ENCODE measurements at regions not wholly inside any gene's neighbourhood (a gene's known extent, or its start where the extent isn't known, plus 50 kb on each side); places are given as distances from the start of the nearest gene placed in this dataset.

- TF ChIP-seq CTCF (IDR thresholded peaks at IDR 0.05) (no peak), POLR2A (IDR thresholded peaks at IDR 0.05) (no peak), EP300 (IDR thresholded peaks at IDR 0.05) (no peak)
Observed at GRCh38 chrX:34555481-34555880, 101.6 kb downstream of the TMEM47 start.

Data from ovary (tissue), 3 donors.